HEK293 (cell line): ENCODE measurements at regions not wholly inside any gene's neighbourhood (a gene's known extent, or its start where the extent isn't known, plus 50 kb on each side); places are given as distances from the start of the nearest gene placed in this dataset.

ENCODE experiments used
- CTCF ChIA-PET: fragments of 350-600 bp; formaldehyde crosslinking; extraction: SDS; loops from one replicate; lab custom pipeline; 2021; ENCODE audit warnings: antibody characterized with exemption; lab: Yijun Ruan, JAX
- POLR2A ChIA-PET: fragments of 300-600 bp; formaldehyde crosslinking; extraction: SDS; loops from one replicate; lab custom pipeline; 2020; ENCODE audit warnings: antibody characterized with exemption, inconsistent platforms; lab: Yijun Ruan, JAX
- H3K27ac ChIP-seq: fragments of 200-500 bp; sonication (Bioruptor generic); 2 replicates; pipeline ENCODE4 v1.5.1; 2014; ENCODE audit warnings: low read depth, low read length, control low read depth, inconsistent platforms; ENCODE audit errors: extremely low read depth
- H3K36me3 ChIP-seq, 2 experiments: fragments of 200-500 bp in 1 of 2; sonication (Bioruptor generic) in 1 of 2; 1 replicate in 1 of 2; 2 replicates in 1 of 2; pipeline ENCODE4 v1.5.1; 2014 to 2017; ENCODE audit warnings: inconsistent platforms in 2 of 2, low read length in 2 of 2; ENCODE audit not compliant: control insufficient read depth in 2 of 2, insufficient read depth in 1 of 2
- H3K4me1 ChIP-seq: fragments of 200-500 bp; sonication (Bioruptor generic); 2 replicates; pipeline ENCODE4 v1.5.1; 2014; ENCODE audit warnings: mild to moderate bottlenecking, low read length, inconsistent platforms; ENCODE audit not compliant: control insufficient read depth, insufficient read depth
- H3K4me3 ChIP-seq: 2 replicates; pipeline ENCODE4 v1.5.1; 2011; ENCODE audit warnings: low read depth, mild to moderate bottlenecking, control low read depth, low read length, moderate library complexity
- H3K9me3 ChIP-seq: fragments of 200-500 bp; sonication (Bioruptor generic); 2 replicates; pipeline ENCODE4 v1.5.1; 2014; ENCODE audit warnings: low read depth, low read length, inconsistent platforms; ENCODE audit not compliant: control insufficient read depth, insufficient read depth
- EGR2 ChIP-seq: fragments of 450-650 bp; formaldehyde crosslinking; IDR thresholded peaks from 2 replicates; pipeline ENCODE4 v1.5.1; 2016; ENCODE audit warnings: low read depth, missing biosample characterization, missing genetic modification characterization
- GFI1B ChIP-seq: fragments of 450-650 bp; formaldehyde crosslinking; IDR thresholded peaks from 2 replicates; pipeline ENCODE4 v1.5.1; 2016; ENCODE audit warnings: missing biosample characterization, missing genetic modification characterization
- KLF8 ChIP-seq: fragments of 450-650 bp; formaldehyde crosslinking; IDR thresholded peaks from 2 replicates; pipeline ENCODE4 v1.5.1; 2016; ENCODE audit warnings: missing biosample characterization, missing genetic modification characterization
- ZBTB1 ChIP-seq: fragments of 450-650 bp; formaldehyde crosslinking; IDR thresholded peaks from 2 replicates; pipeline ENCODE4 v1.5.1; 2016; ENCODE audit warnings: missing biosample characterization, missing genetic modification characterization
- ZBTB49 ChIP-seq: fragments of 450-650 bp; formaldehyde crosslinking; IDR thresholded peaks from 2 replicates; pipeline ENCODE4 v1.5.1; 2016; ENCODE audit warnings: missing biosample characterization, missing genetic modification characterization, low read depth
- ZBTB8A ChIP-seq: fragments of 450-650 bp; formaldehyde crosslinking; IDR thresholded peaks from 2 replicates; pipeline ENCODE4 v1.5.1; 2016; ENCODE audit warnings: missing biosample characterization, missing genetic modification characterization
- ZNF184 ChIP-seq: fragments of 450-650 bp; IDR thresholded peaks from 2 replicates; pipeline ENCODE4 v1.5.1; 2018; ENCODE audit warnings: missing biosample characterization, mild to moderate bottlenecking, missing genetic modification characterization
- ZNF223 ChIP-seq: fragments of 450-650 bp; formaldehyde crosslinking; IDR thresholded peaks from 2 replicates; pipeline ENCODE4 v1.5.1; 2016; ENCODE audit warnings: missing biosample characterization, missing genetic modification characterization
- ZNF239 ChIP-seq: fragments of 450-650 bp; formaldehyde crosslinking; IDR thresholded peaks from 2 replicates; pipeline ENCODE4 v1.5.1; 2016; ENCODE audit warnings: missing biosample characterization, missing genetic modification characterization
- ZNF24 ChIP-seq: fragments of 450-650 bp; formaldehyde crosslinking; IDR thresholded peaks from 2 replicates; pipeline ENCODE4 v1.5.1; 2016; ENCODE audit warnings: missing biosample characterization, missing genetic modification characterization
- ZNF324 ChIP-seq: fragments of 450-650 bp; formaldehyde crosslinking; IDR thresholded peaks from 2 replicates; pipeline ENCODE4 v1.5.1; 2016; ENCODE audit warnings: missing biosample characterization, missing genetic modification characterization
- ZNF341 ChIP-seq: fragments of 450-650 bp; formaldehyde crosslinking; IDR thresholded peaks from 2 replicates; pipeline ENCODE4; 2016; ENCODE audit warnings: low read depth, missing biosample characterization, missing genetic modification characterization
- ZNF354C ChIP-seq: fragments of 450-650 bp; formaldehyde crosslinking; IDR thresholded peaks from 2 replicates; pipeline ENCODE4 v1.5.1; 2016; ENCODE audit warnings: missing biosample characterization, missing genetic modification characterization, low read depth, borderline replicate concordance
- ZNF362 ChIP-seq: fragments of 450-650 bp; formaldehyde crosslinking; IDR thresholded peaks from 2 replicates; pipeline ENCODE4 v1.5.1; 2016; ENCODE audit warnings: missing biosample characterization, missing genetic modification characterization
- ZNF473 ChIP-seq: fragments of 450-650 bp; formaldehyde crosslinking; IDR thresholded peaks from 2 replicates; pipeline ENCODE4 v1.5.1; 2017; ENCODE audit warnings: missing biosample characterization, missing genetic modification characterization
- ZNF596 ChIP-seq: fragments of 450-650 bp; IDR thresholded peaks from 2 replicates; pipeline ENCODE4 v1.5.0; 2018; ENCODE audit warnings: missing biosample characterization, mild to moderate bottlenecking, missing genetic modification characterization, moderate library complexity
- ZNF623 ChIP-seq: fragments of 450-650 bp; formaldehyde crosslinking; IDR thresholded peaks from 2 replicates; pipeline ENCODE4 v1.5.1; 2016; ENCODE audit warnings: missing biosample characterization, missing genetic modification characterization
- ZNF658 ChIP-seq: fragments of 450-650 bp; formaldehyde crosslinking; IDR thresholded peaks from 2 replicates; pipeline ENCODE4; 2016; ENCODE audit warnings: missing biosample characterization, missing genetic modification characterization
- ZNF660 ChIP-seq: fragments of 450-650 bp; IDR thresholded peaks from 2 replicates; pipeline ENCODE4 v1.5.1; 2018; ENCODE audit warnings: missing biosample characterization, mild to moderate bottlenecking, missing genetic modification characterization
- ZNF692 ChIP-seq: fragments of 450-650 bp; formaldehyde crosslinking; IDR thresholded peaks from 2 replicates; pipeline ENCODE4 v1.5.1; 2016; ENCODE audit warnings: missing biosample characterization, missing genetic modification characterization
- ZNF777 ChIP-seq: fragments of 450-650 bp; formaldehyde crosslinking; IDR thresholded peaks from 2 replicates; pipeline ENCODE4 v1.5.1; 2017; ENCODE audit warnings: missing biosample characterization, missing genetic modification characterization, borderline replicate concordance
- ZNF785 ChIP-seq: fragments of 450-650 bp; formaldehyde crosslinking; IDR thresholded peaks from 2 replicates; pipeline ENCODE4 v1.5.1; 2016; ENCODE audit warnings: missing biosample characterization, missing genetic modification characterization
- ZNF843 ChIP-seq: fragments of 450-650 bp; formaldehyde crosslinking; IDR thresholded peaks from 2 replicates; pipeline ENCODE4 v1.5.1; 2016; ENCODE audit warnings: missing biosample characterization, missing genetic modification characterization
- ZSCAN23 ChIP-seq: fragments of 450-650 bp; formaldehyde crosslinking; IDR thresholded peaks from 2 replicates; pipeline ENCODE4 v1.5.1; 2016; ENCODE audit warnings: missing biosample characterization, missing genetic modification characterization

GRCh38 chr5:153893817-153894216 lies 144.9 kb downstream of the FAM114A2 start:
- no peaks in the 10 kb centered on the region for H3K4me1 ChIP-seq
- ChIA-PET POLR2A (no interaction called here), CTCF (no interaction called here)
- H3K27ac ChIP-seq = no peak overlapping the region
- H3K36me3 ChIP-seq = no peaks in the 10 kb centered on the region
- no peak overlapping the region for H3K4me3 ChIP-seq
- H3K9me3 ChIP-seq = no peaks in the 10 kb centered on the region
- TF ChIP-seq EGR2 (tag by site-specific recombination) = no peak
- TF ChIP-seq ZNF660 (tag by site-specific recombination) = no peak
- TF ChIP-seq ZBTB1 (tag by site-specific recombination) = no peak
- no peak for TF ChIP-seq ZBTB8A
- TF ChIP-seq ZNF596 (tag by site-specific recombination) = no peak
- TF ChIP-seq ZNF324 = no peak
- no peak for TF ChIP-seq ZNF777 (tag by site-specific recombination)
- TF ChIP-seq ZNF239 (tag by site-specific recombination) = no peak
- no peak for TF ChIP-seq ZNF623 (tag by site-specific recombination)
- TF ChIP-seq KLF8 (tag by site-specific recombination) = no peak

- H3K36me3 ChIP-seq = no peaks in the 10 kb centered on the region
- CTCF ChIA-PET = interaction anchor here (1.2 kb wide), 1 partner anchor 74 kb away, joined by 3 read pairs; no protein-coding TSS in a partner anchor
- no peak overlapping the region for H3K4me3 ChIP-seq
- H3K4me1 ChIP-seq = no peaks in the 10 kb centered on the region
- no peak for TF ChIP-seq ZNF785 (tag by site-specific recombination)
- TF ChIP-seq ZNF658 = no peak
- no peak for TF ChIP-seq ZNF223 (tag by site-specific recombination)
- no peak for TF ChIP-seq ZNF692
- TF ChIP-seq ZBTB49 = no peak
- TF ChIP-seq ZNF184 = no peak
- no peak for TF ChIP-seq ZNF362 (tag by site-specific recombination)
- TF ChIP-seq ZNF354C (tag by site-specific recombination) = no peak
- no peak for TF ChIP-seq ZNF596 (tag by site-specific recombination)
- no peak for TF ChIP-seq ZNF843
- no peak for TF ChIP-seq GFI1B (tag by site-specific recombination)
- TF ChIP-seq, all 188 proteins: peak for 0
- no peaks in the 10 kb centered on the region for H3K9me3 ChIP-seq
- POLR2A ChIA-PET = no interaction called here
- no peak overlapping the region for H3K27ac ChIP-seq
Measured at GRCh38 chr5:153891394-153891793, 147.3 kb downstream of the FAM114A2 start.

- no peak for TF ChIP-seq ZNF341 (tag by site-specific recombination)
- no peak for TF ChIP-seq ZSCAN23 (tag by site-specific recombination)
- TF ChIP-seq ZNF473 (tag by site-specific recombination) = no peak
- no peak for TF ChIP-seq ZNF24 (tag by site-specific recombination)
- POLR2A ChIA-PET = no interaction called here
- Histone ChIP-seq H3K4me1 (no peaks in the 10 kb centered on the region), H3K36me3 (no peaks in the 10 kb centered on the region), H3K27ac (no peak overlapping the region), H3K4me3 (no peak overlapping the region), H3K9me3 (no peaks in the 10 kb centered on the region)
- CTCF ChIA-PET = no interaction called here
Measured at GRCh38 chr5:153888781-153889180, 149.9 kb downstream of the FAM114A2 start.
